ENCODE measurements at regions not wholly inside any gene's neighbourhood (a gene's known extent, or its start where the extent isn't known, plus 50 kb on each side); places are given as distances from the start of the nearest gene placed in this dataset.

- Histone ChIP-seq H3K79me2 (ENCODE audit: control insufficient read depth, insufficient read depth, low read length) (no peaks in the 10 kb centered on the region), H4K20me1 (ENCODE audit: control insufficient read depth, extremely low read depth, insufficient read depth, low read length) (no peaks in the 10 kb centered on the region), H3K4me2 (ENCODE audit: extremely low read depth, insufficient read depth, low read length) (no peak overlapping the region), H2AFZ (ENCODE audit: low read length) (no peak overlapping the region), H3K27me3 (ENCODE audit: control insufficient read depth, insufficient read depth, low read length) (no peaks in the 10 kb centered on the region), H3K36me3 (ENCODE audit: control insufficient read depth, insufficient read depth, low read length) (no peaks in the 10 kb centered on the region), H3K27ac (ENCODE audit: insufficient read depth, low read length) (no peak overlapping the region), H3K9me3 (ENCODE audit: control insufficient read depth, insufficient read depth, low read depth, low read length) (no peaks in the 10 kb centered on the region), H3K4me1 (ENCODE audit: control insufficient read depth, extremely low read depth, insufficient read depth, low read length) (no peaks in the 10 kb centered on the region), H3K4me3 (replicated peaks in 1 of 4; ENCODE audit: control extremely low read depth in 1 of 4, insufficient read depth in 1 of 4, low read depth in 3 of 4, low read length in 4 of 4) (no peak overlapping the region), H3K9ac (ENCODE audit: insufficient read depth, low read length) (no peak overlapping the region)
- TF ChIP-seq EZH2 (IDR thresholded peaks at IDR 0.05; ENCODE audit: low read length, missing control alignments): no peak
- TF ChIP-seq, protein P1, sequence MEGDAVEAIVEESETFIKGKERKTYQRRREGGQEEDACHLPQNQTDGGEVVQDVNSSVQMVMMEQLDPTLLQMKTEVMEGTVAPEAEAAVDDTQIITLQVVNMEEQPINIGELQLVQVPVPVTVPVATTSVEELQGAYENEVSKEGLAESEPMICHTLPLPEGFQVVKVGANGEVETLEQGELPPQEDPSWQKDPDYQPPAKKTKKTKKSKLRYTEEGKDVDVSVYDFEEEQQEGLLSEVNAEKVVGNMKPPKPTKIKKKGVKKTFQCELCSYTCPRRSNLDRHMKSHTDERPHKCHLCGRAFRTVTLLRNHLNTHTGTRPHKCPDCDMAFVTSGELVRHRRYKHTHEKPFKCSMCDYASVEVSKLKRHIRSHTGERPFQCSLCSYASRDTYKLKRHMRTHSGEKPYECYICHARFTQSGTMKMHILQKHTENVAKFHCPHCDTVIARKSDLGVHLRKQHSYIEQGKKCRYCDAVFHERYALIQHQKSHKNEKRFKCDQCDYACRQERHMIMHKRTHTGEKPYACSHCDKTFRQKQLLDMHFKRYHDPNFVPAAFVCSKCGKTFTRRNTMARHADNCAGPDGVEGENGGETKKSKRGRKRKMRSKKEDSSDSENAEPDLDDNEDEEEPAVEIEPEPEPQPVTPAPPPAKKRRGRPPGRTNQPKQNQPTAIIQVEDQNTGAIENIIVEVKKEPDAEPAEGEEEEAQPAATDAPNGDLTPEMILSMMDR (conservative IDR thresholded peaks at IDR 0.05 in 1 of 2, IDR thresholded peaks at IDR 0.05 in 1 of 2; ENCODE audit: low read depth in 1 of 2, low read length in 2 of 2): no peak
- no peak for DNase-seq (ENCODE audit: low read depth in 2 of 2)
Observed at GRCh38 chr12:105766029-105766428, 372.7 kb downstream of the NUAK1 start.

- no peak overlapping the region for H3K4me3 ChIP-seq (replicated peaks in 1 of 4; ENCODE audit: control extremely low read depth in 1 of 4, insufficient read depth in 1 of 4, low read depth in 3 of 4, low read length in 4 of 4)
- H3K36me3 ChIP-seq (ENCODE audit: control insufficient read depth, insufficient read depth, low read length): no peaks in the 10 kb centered on the region
- no peaks in the 10 kb centered on the region for H4K20me1 ChIP-seq (ENCODE audit: control insufficient read depth, extremely low read depth, insufficient read depth, low read length)
- no peaks in the 10 kb centered on the region for H3K79me2 ChIP-seq (ENCODE audit: control insufficient read depth, insufficient read depth, low read length)
- H3K9me3 ChIP-seq (ENCODE audit: control insufficient read depth, insufficient read depth, low read depth, low read length): no peaks in the 10 kb centered on the region
- DNase-seq (ENCODE audit: low read depth in 2 of 2): peak; percentile 3 to 61
- no peak overlapping the region for H3K27ac ChIP-seq (ENCODE audit: insufficient read depth, low read length)
- H3K27me3 ChIP-seq (ENCODE audit: control insufficient read depth, insufficient read depth, low read length): no peaks in the 10 kb centered on the region
- H2AFZ ChIP-seq (ENCODE audit: low read length): no peak overlapping the region
- no peak for TF ChIP-seq EZH2 (IDR thresholded peaks at IDR 0.05; ENCODE audit: low read length, missing control alignments)
- TF ChIP-seq, protein P1 (conservative IDR thresholded peaks at IDR 0.05 in 1 of 2, IDR thresholded peaks at IDR 0.05 in 1 of 2; ENCODE audit: low read depth in 1 of 2, low read length in 2 of 2): no peak
- H3K9ac ChIP-seq (ENCODE audit: insufficient read depth, low read length): no peak overlapping the region
- H3K4me1 ChIP-seq (ENCODE audit: control insufficient read depth, extremely low read depth, insufficient read depth, low read length): no peaks in the 10 kb centered on the region
- H3K4me2 ChIP-seq (ENCODE audit: extremely low read depth, insufficient read depth, low read length): no peak overlapping the region
Observed at GRCh38 chr12:105769486-105769885, 369.3 kb downstream of the NUAK1 start.

GRCh38 chr12:105773471-105773870 lies 365.3 kb downstream of the NUAK1 start:
- Histone ChIP-seq H2AFZ (ENCODE audit: low read length) (no peak overlapping the region), H3K27ac (ENCODE audit: insufficient read depth, low read length) (no peak overlapping the region)

More at GRCh38 chr12:105773471-105773870, 365.3 kb downstream of the NUAK1 start:
- no peaks in the 10 kb centered on the region for H3K27me3 ChIP-seq (ENCODE audit: control insufficient read depth, insufficient read depth, low read length)
- H3K9ac ChIP-seq (ENCODE audit: insufficient read depth, low read length): no peak overlapping the region
- DNase-seq (ENCODE audit: low read depth in 2 of 2): peak in 1 of 2 donors; percentile 16
- H3K4me3 ChIP-seq (replicated peaks in 1 of 4; ENCODE audit: control extremely low read depth in 1 of 4, insufficient read depth in 1 of 4, low read depth in 3 of 4, low read length in 4 of 4): no peak overlapping the region
- no peaks in the 10 kb centered on the region for H3K4me1 ChIP-seq (ENCODE audit: control insufficient read depth, extremely low read depth, insufficient read depth, low read length)
- no peaks in the 10 kb centered on the region for H4K20me1 ChIP-seq (ENCODE audit: control insufficient read depth, extremely low read depth, insufficient read depth, low read length)
- H3K4me2 ChIP-seq (ENCODE audit: extremely low read depth, insufficient read depth, low read length): no peak overlapping the region
- TF ChIP-seq, protein P1 (conservative IDR thresholded peaks at IDR 0.05 in 1 of 2, IDR thresholded peaks at IDR 0.05 in 1 of 2; ENCODE audit: low read depth in 1 of 2, low read length in 2 of 2): no peak
- no peak for TF ChIP-seq EZH2 (IDR thresholded peaks at IDR 0.05; ENCODE audit: low read length, missing control alignments)
- no peaks in the 10 kb centered on the region for H3K79me2 ChIP-seq (ENCODE audit: control insufficient read depth, insufficient read depth, low read length)
- H3K36me3 ChIP-seq (ENCODE audit: control insufficient read depth, insufficient read depth, low read length): no peaks in the 10 kb centered on the region
- H3K9me3 ChIP-seq (ENCODE audit: control insufficient read depth, insufficient read depth, low read depth, low read length): no peaks in the 10 kb centered on the region

Measured in fibroblast of lung (primary cell).